Panc1 (cell line): ENCODE measurements at regions not wholly inside any gene's neighbourhood (a gene's known extent, or its start where the extent isn't known, plus 50 kb on each side); places are given as distances from the start of the nearest gene placed in this dataset.

Source experiments
- ATAC-seq: fragments of 200-7000 bp; cut with Tn5 transposase; 2 replicates; pipeline ENCODE4 v1.9.1; 2020; ENCODE audit warnings: mild to moderate bottlenecking, moderate library complexity
- BruUV-seq: library from RNA; stranded (reverse); fragments of 400-500 nt; replicated peaks from 2 replicates; lab custom pipeline; 2021; lab: Mats Ljungman, UMichigan
- CTCF ChIA-PET: fragments of 300-600 bp; sonication (Branson Sonifier 250); formaldehyde crosslinking; loops from one replicate; lab custom pipeline; 2022; ENCODE audit warnings: antibody characterized with exemption; lab: Charles Lee
- POLR2A ChIA-PET: fragments of 300-600 bp; sonication (Branson Sonifier 250); formaldehyde crosslinking; loops from one replicate; lab custom pipeline; 2022; ENCODE audit warnings: antibody characterized with exemption; lab: Charles Lee
- DNase-seq: peaks from one replicate; pipeline ENCODE4 v3.0.0-alpha.2; 2010; ENCODE audit warnings: low read depth, low spot score
- H3K27ac ChIP-seq: 2 replicates; pipeline ENCODE4 v1.5.1; 2011; ENCODE audit warnings: mild to moderate bottlenecking, low read length, inconsistent platforms
- H3K27me3 ChIP-seq: fragments of 200-500 bp; sonication (Bioruptor generic); 2 replicates; pipeline ENCODE4 v1.6.0; 2014; ENCODE audit warnings: low read length, inconsistent platforms; ENCODE audit not compliant: control insufficient read depth, insufficient read depth
- H3K36me3 ChIP-seq: fragments of 200-500 bp; sonication (Bioruptor generic); 2 replicates; pipeline ENCODE4 v1.5.1; 2014; ENCODE audit warnings: inconsistent platforms, mild to moderate bottlenecking, low read length, moderate library complexity; ENCODE audit not compliant: control insufficient read depth, insufficient read depth
- H3K4me1 ChIP-seq: 2 replicates; pipeline ENCODE4 v1.5.1; 2011; ENCODE audit warnings: inconsistent platforms, mild to moderate bottlenecking, low read length, moderate library complexity; ENCODE audit not compliant: control insufficient read depth, insufficient read depth
- H3K4me3 ChIP-seq, 2 experiments: 2 replicates each; pipeline ENCODE4 v1.5.1; 2011 to 2012; ENCODE audit warnings: low read depth in 2 of 2, low read length in 2 of 2, mild to moderate bottlenecking in 2 of 2, inconsistent platforms in 1 of 2, moderate library complexity in 1 of 2
- H3K9me3 ChIP-seq: fragments of 200-500 bp; sonication (Bioruptor generic); 2 replicates; pipeline ENCODE4 v1.5.1; 2014; ENCODE audit warnings: low read depth, mild to moderate bottlenecking, inconsistent platforms, low read length, moderate library complexity; ENCODE audit not compliant: control insufficient read depth, insufficient read depth
- CTCF ChIP-seq: fragments of 450-650 bp; IDR thresholded peaks from 2 replicates; pipeline ENCODE4 v1.5.1; 2017; ENCODE audit warnings: mild to moderate bottlenecking
- POLR2AphosphoS5 ChIP-seq: IDR thresholded peaks from 2 replicates; pipeline ENCODE4 v1.6.1; 2012; ENCODE audit warnings: mild to moderate bottlenecking, low read depth, low read length, moderate library complexity
- REST ChIP-seq, 2 experiments: IDR thresholded peaks; 2 replicates each; pipeline ENCODE4 v1.6.1; 2011 to 2012; ENCODE audit warnings: low read depth in 2 of 2, control low read depth in 1 of 2, low read length in 1 of 2, mild to moderate bottlenecking in 1 of 2, moderate library complexity in 1 of 2; ENCODE audit not compliant: insufficient read depth in 1 of 2
- SIN3A ChIP-seq: IDR thresholded peaks from 2 replicates; pipeline ENCODE4 v1.6.1; 2012; ENCODE audit warnings: low read depth, mild to moderate bottlenecking, low read length, moderate library complexity, borderline replicate concordance; ENCODE audit not compliant: insufficient read depth
- TCF7L2 ChIP-seq: IDR thresholded peaks from 2 replicates; pipeline ENCODE4 v1.6.1; 2011; ENCODE audit warnings: mild to moderate bottlenecking, low read depth, low read length, inconsistent platforms
- in situ Hi-C: cut with HindIII; loops from 2 replicates; pipeline ENCODE4 v1.10.0; 2016; ENCODE audit warnings: low sequenced_read_pairs, low pct_unique_long_range_greater_than_20kb
- intact Hi-C: fragments of 100-400 bp; cut with micrococcal nuclease; formaldehyde crosslinking; loops from one replicate; pipeline ENCODE4 v1.10.0; 2022; ENCODE audit not compliant: unreplicated experiment

GRCh38 chr1:198042168-198042567 lies 114.6 kb upstream of the NEK7 start:
- no peaks in the 10 kb centered on the region for H3K27me3 ChIP-seq
- intact Hi-C loops, result no loop called here
- TF ChIP-seq REST (IDR thresholded peaks at IDR 0.05; ENCODE audit: insufficient read depth in 1 of 2, low read depth in 2 of 2, low read length in 1 of 2) (no peak), TCF7L2 (no peak), POLR2AphosphoS5 (no peak)
- H3K4me3 ChIP-seq, result no peak overlapping the region
- no peak for DNase-seq
- BruUV-seq, result no TSS peak
- no peaks in the 10 kb centered on the region for H3K4me1 ChIP-seq
- in situ Hi-C loops, result no loop called here
- no peak for ATAC-seq
- CTCF ChIA-PET, result no interaction called here
- POLR2A ChIA-PET, result no interaction called here
- H3K9me3 ChIP-seq, result no peaks in the 10 kb centered on the region
- no peaks in the 10 kb centered on the region for H3K36me3 ChIP-seq
- no peak overlapping the region for H3K27ac ChIP-seq

- H3K36me3 ChIP-seq, result no peaks in the 10 kb centered on the region
- H3K27ac ChIP-seq, result no peak overlapping the region
- no peaks in the 10 kb centered on the region for H3K4me1 ChIP-seq
- ATAC-seq (no peak), DNase-seq (no peak)
- H3K4me3 ChIP-seq, result no peak overlapping the region
- ChIA-PET CTCF (no interaction called here), POLR2A (no interaction called here)
- no peaks in the 10 kb centered on the region for H3K27me3 ChIP-seq
- intact Hi-C loops (no loop called here), in situ Hi-C loops (no loop called here)
- no peak for TF ChIP-seq SIN3A
- no peak for TF ChIP-seq CTCF
- TF ChIP-seq POLR2AphosphoS5, result no peak
- no peak for TF ChIP-seq TCF7L2
- no peak for TF ChIP-seq REST (IDR thresholded peaks at IDR 0.05; ENCODE audit: insufficient read depth in 1 of 2, low read depth in 2 of 2, low read length in 1 of 2)
- no peaks in the 10 kb centered on the region for H3K9me3 ChIP-seq
- BruUV-seq, result no TSS peak
Measured at GRCh38 chr1:198047913-198048312, 108.9 kb upstream of the NEK7 start.
